GM23248 (cell line): ENCODE measurements at regions not wholly inside any gene's neighbourhood (a gene's known extent, or its start where the extent isn't known, plus 50 kb on each side); places are given as distances from the start of the nearest gene placed in this dataset.

Experiments
- DNase-seq: peaks from one replicate; pipeline ENCODE4 v3.0.0-alpha.2; 2015
- H2AFZ ChIP-seq: fragments of 200-600 bp; sonication (generic); 2 replicates; pipeline ENCODE4 v1.6.1; 2016; ENCODE audit warnings: antibody characterized with exemption
- H3F3A ChIP-seq: fragments of 200-600 bp; sonication (generic); 2 replicates; pipeline ENCODE4 v1.6.1; 2016; ENCODE audit warnings: mild to moderate bottlenecking, antibody characterized with exemption, mixed run types; ENCODE audit not compliant: insufficient read depth
- H3K27ac ChIP-seq: fragments of 200-600 bp; sonication (generic); 2 replicates; pipeline ENCODE4 v1.5.1; 2016; ENCODE audit warnings: mild to moderate bottlenecking
- H3K27me3 ChIP-seq: fragments of 200-600 bp; sonication (generic); replicated peaks from 2 replicates; pipeline ENCODE4 v1.6.1; 2016; ENCODE audit warnings: mild to moderate bottlenecking; ENCODE audit not compliant: insufficient read depth
- H3K36me3 ChIP-seq: fragments of 200-600 bp; sonication (generic); 2 replicates; pipeline ENCODE4 v1.6.1; 2016; ENCODE audit warnings: low read depth, mild to moderate bottlenecking
- H3K4me1 ChIP-seq: fragments of 200-600 bp; sonication (generic); 2 replicates; pipeline ENCODE4 v1.6.1; 2016; ENCODE audit warnings: mild to moderate bottlenecking; ENCODE audit not compliant: insufficient read depth
- H3K4me2 ChIP-seq: fragments of 200-600 bp; sonication (generic); one replicate; pipeline ENCODE4 v1.6.1; 2016; ENCODE audit warnings: mild to moderate bottlenecking; ENCODE audit not compliant: unreplicated experiment
- H3K4me3 ChIP-seq: fragments of 200-600 bp; sonication (generic); 2 replicates; pipeline ENCODE4 v1.5.1; 2016; ENCODE audit warnings: mild to moderate bottlenecking
- H3K79me2 ChIP-seq: fragments of 200-600 bp; sonication (generic); 2 replicates; pipeline ENCODE4 v1.6.1; 2016; ENCODE audit warnings: mild to moderate bottlenecking; ENCODE audit not compliant: insufficient read depth
- H3K9ac ChIP-seq: fragments of 200-600 bp; sonication (generic); 2 replicates; pipeline ENCODE4 v1.6.1; 2016; ENCODE audit warnings: mild to moderate bottlenecking
- H3K9me2 ChIP-seq: fragments of 200-600 bp; sonication (generic); 2 replicates; pipeline ENCODE4 v1.6.1; 2016; ENCODE audit warnings: mixed run types, mild to moderate bottlenecking, moderate library complexity; ENCODE audit not compliant: insufficient read depth
- H3K9me3 ChIP-seq: fragments of 200-600 bp; sonication (generic); one replicate; pipeline ENCODE4 v1.6.1; 2017; ENCODE audit warnings: low read depth
- H4K20me1 ChIP-seq: fragments of 200-600 bp; sonication (generic); 2 replicates; pipeline ENCODE4 v1.6.0; 2016; ENCODE audit not compliant: insufficient read depth
- EZH2 ChIP-seq: fragments of 200-600 bp; sonication (generic); IDR thresholded peaks from 2 replicates; pipeline ENCODE4 v1.6.1; 2018; ENCODE audit warnings: antibody characterized with exemption, mild to moderate bottlenecking; ENCODE audit not compliant: insufficient read depth, poor library complexity, severe bottlenecking
- EZH2phosphoT487 ChIP-seq: fragments of 200-600 bp; sonication (generic); IDR thresholded peaks from 2 replicates; pipeline ENCODE4 v1.6.1; 2018; ENCODE audit warnings: antibody characterized with exemption, moderate library complexity, mild to moderate bottlenecking, low read depth; ENCODE audit not compliant: insufficient read depth
- WGBS, 2 experiments: methylation state at CpG; one replicate each; pipeline ENCODE4 v1.1.6; 2015 to 2017; ENCODE audit warnings: low lambda C conversion rate in 2 of 2, low coverage in 1 of 2; ENCODE audit errors: missing lambda C conversion rate in 2 of 2; 5-methylcytosine and 5-hydroxymethylcytosine counted together
- in situ Hi-C: fragments of 300-500 bp; cut with MboI; formaldehyde crosslinking; loops from 2 replicates; pipeline ENCODE4 v1.15.0; 2020

GRCh38 chrX:93932471-93933220 is 258.6 kb downstream of the FAM133A start:
- no peak overlapping the region for H3K4me3 ChIP-seq
- DNase-seq: no peak
- H3K9me3 ChIP-seq: no peaks in the 10 kb centered on the region
- H3K4me1 ChIP-seq: no peaks in the 10 kb centered on the region
- no peak for TF ChIP-seq EZH2phosphoT487
- no peak for TF ChIP-seq EZH2
- no peaks in the 10 kb centered on the region for H3F3A ChIP-seq
- no peak overlapping the region for H3K9ac ChIP-seq
- H3K27ac ChIP-seq: no peak overlapping the region
- no peaks in the 10 kb centered on the region for H3K36me3 ChIP-seq
- no peaks in the 10 kb centered on the region for H4K20me1 ChIP-seq
- H3K27me3 ChIP-seq: no peaks in the 10 kb centered on the region
- in situ Hi-C loops: no loop called here
- no peak overlapping the region for H2AFZ ChIP-seq
- no peaks in the 10 kb centered on the region for H3K9me2 ChIP-seq
- H3K4me2 ChIP-seq: no peak overlapping the region
- H3K79me2 ChIP-seq: no peaks in the 10 kb centered on the region
- WGBS, 2 experiments: 10 to 16% methylated on average over 5 of the region's 5 CpGs

GRCh38 chrX:93977641-93978040 is 303.6 kb downstream of the FAM133A start:
- Histone ChIP-seq H3K9me2 (no peaks in the 10 kb centered on the region), H3K27ac (no peak overlapping the region), H3K79me2 (no peaks in the 10 kb centered on the region), H3F3A (no peaks in the 10 kb centered on the region), H3K36me3 (no peaks in the 10 kb centered on the region), H3K4me3 (no peak overlapping the region), H3K27me3 (no peaks in the 10 kb centered on the region), H4K20me1 (no peaks in the 10 kb centered on the region), H3K9me3 (no peaks in the 10 kb centered on the region), H3K4me2 (no peak overlapping the region), H2AFZ (no peak overlapping the region), H3K9ac (no peak overlapping the region), H3K4me1 (no peaks in the 10 kb centered on the region)
- TF ChIP-seq EZH2phosphoT487 (no peak), EZH2 (no peak)
- no peak for DNase-seq
- in situ Hi-C loops: no loop called here

GRCh38 chrX:93985344-93986307 is 311.6 kb downstream of the FAM133A start:
- Histone ChIP-seq H3K9ac (no peak overlapping the region), H3K4me1 (no peaks in the 10 kb centered on the region), H3K79me2 (no peaks in the 10 kb centered on the region), H3K9me2 (no peaks in the 10 kb centered on the region), H3K4me2 (no peak overlapping the region), H2AFZ (no peak overlapping the region), H4K20me1 (no peaks in the 10 kb centered on the region), H3K36me3 (no peaks in the 10 kb centered on the region), H3K27ac (no peak overlapping the region), H3K9me3 (no peaks in the 10 kb centered on the region), H3F3A (no peaks in the 10 kb centered on the region), H3K4me3 (no peak overlapping the region), H3K27me3 (no peaks in the 10 kb centered on the region)
- no peak for TF ChIP-seq EZH2phosphoT487
- no peak for TF ChIP-seq EZH2
- no peak for DNase-seq
- in situ Hi-C loops: no loop called here
- 38 to 40% methylated on average over 2 of the region's 2 CpGs for WGBS, 2 experiments
